Lower lobe of right lung (tissue), 2 donors: ENCODE measurements at regions not wholly inside any gene's neighbourhood (a gene's known extent, or its start where the extent isn't known, plus 50 kb on each side); places are given as distances from the start of the nearest gene placed in this dataset.

Experiments
- ATAC-seq, 2 donors: fragments of 200-7000 bp; cut with Tn5 transposase; one replicate each; pipeline ENCODE4 v1.9.1; 2020 to 2022; ENCODE audit warnings: mild to moderate bottlenecking in 2 of 2, moderate library complexity in 2 of 2
- DNase-seq: peaks from one replicate; pipeline ENCODE4 v3.0.0-alpha.2; 2020
- H3K27ac ChIP-seq: fragments of 200-600 bp; one replicate; pipeline ENCODE4 v1.8.0; 2022
- H3K27me3 ChIP-seq: fragments of 200-600 bp; one replicate; pipeline ENCODE4 v1.8.0; 2022; ENCODE audit warnings: low read depth
- H3K36me3 ChIP-seq: fragments of 200-600 bp; one replicate; pipeline ENCODE4 v1.8.0; 2022; ENCODE audit warnings: mild to moderate bottlenecking
- H3K4me1 ChIP-seq: fragments of 200-600 bp; one replicate; pipeline ENCODE4 v1.8.0; 2022
- H3K4me3 ChIP-seq: fragments of 200-600 bp; one replicate; pipeline ENCODE4 v1.8.0; 2022; ENCODE audit warnings: mild to moderate bottlenecking
- H3K9me3 ChIP-seq: fragments of 200-600 bp; one replicate; pipeline ENCODE4 v1.8.0; 2022
- CTCF ChIP-seq: fragments of 200-600 bp; IDR thresholded peaks from one replicate; pipeline ENCODE4 v1.8.0; 2022; ENCODE audit warnings: antibody characterized with exemption, mild to moderate bottlenecking
- intact Hi-C: fragments of 100-400 bp; cut with DNase I; formaldehyde crosslinking; loops from one replicate; pipeline ENCODE4 v1.11.0; 2022
- donor health status: DM: no; HTN: yes; CAD: no; lungs with severe emphysema.

DNA sequence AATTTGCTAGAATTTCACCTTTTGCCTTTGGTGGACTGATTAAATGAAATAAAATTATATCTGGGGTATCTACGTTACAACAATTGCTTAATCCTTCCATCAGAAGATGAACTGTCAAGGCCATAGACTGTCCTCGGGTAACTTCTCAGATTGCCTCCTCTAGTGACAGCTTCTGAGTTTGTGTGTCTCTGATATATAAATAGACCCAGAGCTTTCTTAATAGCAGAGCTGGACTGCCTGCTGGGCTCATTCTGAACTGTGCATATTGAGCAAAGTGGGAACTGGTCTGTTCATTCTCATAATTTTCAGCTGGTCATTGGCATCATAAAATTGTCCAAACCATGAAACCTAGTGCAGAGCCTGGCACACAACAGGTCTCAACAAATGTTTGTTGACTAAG lies 99.1 kb upstream of the GRAMD1B start:
- no peaks in the 10 kb centered on the region for H3K27me3 ChIP-seq
- no peak for ATAC-seq
- intact Hi-C loops = no loop called here
- no peak overlapping the region for H3K4me3 ChIP-seq
- no peak overlapping the region for H3K27ac ChIP-seq
- no peak for DNase-seq
- no peaks in the 10 kb centered on the region for H3K9me3 ChIP-seq
- no peaks in the 10 kb centered on the region for H3K4me1 ChIP-seq
- H3K36me3 ChIP-seq = no peaks in the 10 kb centered on the region
- no peak for TF ChIP-seq CTCF

- Histone ChIP-seq H3K9me3 (no peaks in the 10 kb centered on the region), H3K4me3 (no peak overlapping the region), H3K36me3 (no peaks in the 10 kb centered on the region), H3K27me3 (no peaks in the 10 kb centered on the region), H3K4me1 (no peaks in the 10 kb centered on the region), H3K27ac (no peak overlapping the region)
- intact Hi-C loops = no loop called here
- ATAC-seq (no peak), DNase-seq (no peak)
- TF ChIP-seq CTCF = no peak
These were observed 99.6 kb upstream of the GRAMD1B start for GRCh38 chr11:123330471-123330870.

DNA sequence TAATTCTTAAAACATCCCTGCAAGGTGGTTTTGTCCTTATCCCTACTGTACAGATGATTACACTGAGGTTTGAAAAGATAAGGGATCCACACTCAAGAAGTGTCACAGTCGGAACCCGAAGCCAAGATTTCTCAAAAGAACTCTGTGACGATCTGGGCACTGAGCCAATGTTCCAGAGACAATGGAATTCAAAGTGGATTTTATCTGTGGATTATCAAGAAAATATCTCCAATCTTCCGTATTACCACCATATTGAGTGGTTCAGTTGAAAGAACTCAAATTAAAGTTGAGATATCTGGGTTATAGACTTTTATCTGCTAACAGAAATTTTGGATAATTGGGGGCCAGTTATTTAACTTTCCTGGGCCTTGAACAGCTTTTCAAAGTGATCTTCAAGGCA lies 100.0 kb upstream of the GRAMD1B start:
- ATAC-seq (no peak), DNase-seq (no peak)
- Histone ChIP-seq H3K4me1 (no peaks in the 10 kb centered on the region), H3K27ac (no peak overlapping the region), H3K27me3 (no peaks in the 10 kb centered on the region), H3K9me3 (no peaks in the 10 kb centered on the region), H3K36me3 (no peaks in the 10 kb centered on the region), H3K4me3 (no peak overlapping the region)
- no peak for TF ChIP-seq CTCF
- intact Hi-C loops = no loop called here

GRCh38 chr11:123328281-123328867 lies 101.7 kb upstream of the GRAMD1B start:
- DNase-seq = no peak
- intact Hi-C loops = no loop called here
- no peak for TF ChIP-seq CTCF
- Histone ChIP-seq H3K27me3 (no peaks in the 10 kb centered on the region), H3K27ac (no peak overlapping the region), H3K4me1 (no peaks in the 10 kb centered on the region), H3K36me3 (no peaks in the 10 kb centered on the region), H3K9me3 (no peaks in the 10 kb centered on the region), H3K4me3 (no peak overlapping the region)
- ATAC-seq = no peak

DNA sequence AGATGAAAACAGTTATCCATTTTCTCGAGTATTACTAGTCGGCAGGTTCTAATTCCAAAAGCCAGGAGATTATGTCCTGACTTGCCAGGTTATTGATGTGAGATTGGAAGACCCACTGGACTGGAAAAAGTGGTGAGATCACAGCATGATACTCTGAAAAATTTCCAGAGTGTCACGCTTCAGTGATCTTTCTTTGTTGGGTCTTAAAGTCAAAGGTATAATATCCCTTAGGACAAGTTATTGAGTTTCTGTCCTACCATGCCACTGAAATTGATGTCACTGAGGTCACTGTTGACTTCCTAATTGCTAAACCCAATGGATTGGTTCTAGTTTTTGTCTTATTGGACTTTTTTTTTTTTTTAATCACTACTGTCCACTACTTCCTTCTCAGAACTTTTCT lies 104.5 kb upstream of the GRAMD1B start:
- DNase-seq (no peak), ATAC-seq (no peak)
- intact Hi-C loops = no loop called here
- H3K4me3 ChIP-seq = no peak overlapping the region
- no peaks in the 10 kb centered on the region for H3K9me3 ChIP-seq
- H3K4me1 ChIP-seq = no peaks in the 10 kb centered on the region
- H3K27me3 ChIP-seq = peaks cover 6% of the 10 kb centered on the region
- TF ChIP-seq CTCF = no peak
- H3K36me3 ChIP-seq = no peaks in the 10 kb centered on the region
- no peak overlapping the region for H3K27ac ChIP-seq

DNA sequence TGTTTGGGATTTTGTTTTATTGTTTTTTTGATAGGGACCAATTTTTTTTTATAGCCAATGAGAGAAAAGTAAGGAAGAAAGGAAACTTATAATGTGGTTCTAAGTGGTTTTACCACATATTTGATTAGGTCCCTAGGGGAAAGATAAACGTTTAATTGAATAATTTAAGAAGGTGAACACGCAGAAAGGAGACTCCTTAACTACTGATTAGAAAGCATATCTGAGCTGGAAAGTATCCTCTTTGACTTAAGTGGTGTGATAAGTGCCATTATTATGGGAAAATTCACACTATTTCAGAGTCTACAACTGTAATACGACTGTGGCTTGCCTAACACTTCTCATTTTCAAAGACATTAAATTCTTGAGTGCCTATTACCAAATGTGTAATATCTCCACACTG lies 106.5 kb upstream of the GRAMD1B start:
- ATAC-seq (no peak), DNase-seq (no peak)
- H3K4me3 ChIP-seq = no peak overlapping the region

More for the DNA sequence above, 106.5 kb upstream of the GRAMD1B start:
- no peak for TF ChIP-seq CTCF
- H3K4me1 ChIP-seq = no peaks in the 10 kb centered on the region
- intact Hi-C loops = no loop called here
- peaks cover 6% of the 10 kb centered on the region for H3K27me3 ChIP-seq
- no peak overlapping the region for H3K27ac ChIP-seq
- no peaks in the 10 kb centered on the region for H3K9me3 ChIP-seq
- H3K36me3 ChIP-seq = no peaks in the 10 kb centered on the region
